GM06990 (cell line): ENCODE measurements at regions not wholly inside any gene's neighbourhood (a gene's known extent, or its start where the extent isn't known, plus 50 kb on each side); places are given as distances from the start of the nearest gene placed in this dataset.

Experiments used
- DNase-seq: peaks from one replicate; pipeline ENCODE4 v3.0.0-alpha.2; 2011; ENCODE audit not compliant: insufficient read length; ENCODE audit errors: extremely low read depth
- H3K27me3 ChIP-seq: replicated peaks from 2 replicates; pipeline ENCODE4 v1.6.0; 2011; ENCODE audit warnings: low read length; ENCODE audit not compliant: control insufficient read depth, insufficient read depth
- H3K36me3 ChIP-seq: 2 replicates; pipeline ENCODE4 v1.5.1; 2011; ENCODE audit warnings: low read length; ENCODE audit not compliant: control insufficient read depth, insufficient read depth
- H3K4me3 ChIP-seq: replicated peaks from 2 replicates; pipeline ENCODE4 v1.5.1; 2011; ENCODE audit warnings: low read depth, mild to moderate bottlenecking, control low read depth, low read length
- CTCF ChIP-seq: IDR thresholded peaks from 2 replicates; pipeline ENCODE4 v1.5.1; 2011; ENCODE audit warnings: low read length, control low read depth, mild to moderate bottlenecking, inconsistent platforms; ENCODE audit not compliant: insufficient read depth, poor library complexity, severe bottlenecking

GRCh38 chr1:96358057-96358456 lies 363.5 kb upstream of the PTBP2 start:
- DNase-seq, result no peak
- TF ChIP-seq CTCF, result no peak

GRCh38 chr1:96360036-96360795 lies 361.4 kb upstream of the PTBP2 start:
- Histone ChIP-seq H3K36me3 (no peaks in the 10 kb centered on the region), H3K27me3 (no peaks in the 10 kb centered on the region), H3K4me3 (no peak overlapping the region)
- no peak for TF ChIP-seq CTCF
- no peak for DNase-seq

More at GRCh38 chr1:96358057-96358456, 363.5 kb upstream of the PTBP2 start:
- Histone ChIP-seq H3K36me3 (no peaks in the 10 kb centered on the region), H3K27me3 (no peaks in the 10 kb centered on the region), H3K4me3 (no peak overlapping the region)

- no peak for TF ChIP-seq CTCF
- Histone ChIP-seq H3K27me3 (no peaks in the 10 kb centered on the region), H3K36me3 (no peaks in the 10 kb centered on the region), H3K4me3 (no peak overlapping the region)
- DNase-seq, result no peak
Observed at GRCh38 chr1:96361271-96361856, 360.2 kb upstream of the PTBP2 start.

- Histone ChIP-seq H3K36me3 (no peaks in the 10 kb centered on the region), H3K27me3 (no peaks in the 10 kb centered on the region), H3K4me3 (no peak overlapping the region)
- no peak for TF ChIP-seq CTCF
- no peak for DNase-seq
Observed at GRCh38 chr1:96361961-96362360, 359.6 kb upstream of the PTBP2 start.

GRCh38 chr1:96362623-96363022 lies 359.0 kb upstream of the PTBP2 start:
- no peak overlapping the region for H3K4me3 ChIP-seq
- no peak for DNase-seq
- H3K36me3 ChIP-seq, result no peaks in the 10 kb centered on the region
- no peaks in the 10 kb centered on the region for H3K27me3 ChIP-seq
- no peak for TF ChIP-seq CTCF

- Histone ChIP-seq H3K36me3 (no peaks in the 10 kb centered on the region), H3K27me3 (no peaks in the 10 kb centered on the region), H3K4me3 (no peak overlapping the region)
- TF ChIP-seq CTCF, result no peak
- no peak for DNase-seq
Observed at GRCh38 chr1:96363826-96364225, 357.8 kb upstream of the PTBP2 start.
